Karpas-422 (cell line): ENCODE measurements at regions not wholly inside any gene's neighbourhood (a gene's known extent, or its start where the extent isn't known, plus 50 kb on each side); places are given as distances from the start of the nearest gene placed in this dataset.

Source experiments
- DNase-seq: peaks from one replicate; pipeline ENCODE4 v3.0.0-alpha.2; 2015
- H2AFZ ChIP-seq: fragments of 200-600 bp; sonication (generic); 2 replicates; pipeline ENCODE4 v1.6.1; 2014; ENCODE audit warnings: antibody characterized with exemption, low read length, mixed read lengths
- H3K27ac ChIP-seq: fragments of 200-600 bp; sonication (generic); 2 replicates; pipeline ENCODE4 v1.5.1; 2014; ENCODE audit warnings: mild to moderate bottlenecking, low read length, moderate library complexity
- H3K27me3 ChIP-seq: fragments of 200-600 bp; sonication (generic); 2 replicates; pipeline ENCODE4 v1.6.1; 2014; ENCODE audit warnings: low read length, mixed read lengths
- H3K36me3 ChIP-seq: fragments of 200-600 bp; sonication (generic); 2 replicates; pipeline ENCODE4 v1.6.1; 2014; ENCODE audit warnings: low read length, mixed read lengths; ENCODE audit not compliant: insufficient read depth
- H3K4me1 ChIP-seq: fragments of 200-600 bp; sonication (generic); 2 replicates; pipeline ENCODE4 v1.6.1; 2014; ENCODE audit warnings: mild to moderate bottlenecking, low read length, mixed read lengths
- H3K4me2 ChIP-seq: fragments of 200-600 bp; sonication (generic); 2 replicates; pipeline ENCODE4 v1.6.1; 2014; ENCODE audit warnings: low read length, low read depth, mild to moderate bottlenecking; ENCODE audit not compliant: poor library complexity, severe bottlenecking
- H3K4me3 ChIP-seq: fragments of 200-600 bp; sonication (generic); 2 replicates; pipeline ENCODE4 v1.5.1; 2014; ENCODE audit warnings: mild to moderate bottlenecking, antibody characterized with exemption, low read length, mixed read lengths
- H3K79me2 ChIP-seq: fragments of 200-600 bp; sonication (generic); 2 replicates; pipeline ENCODE4 v1.6.1; 2014; ENCODE audit warnings: mild to moderate bottlenecking, low read length, mixed read lengths
- H3K9ac ChIP-seq: fragments of 200-600 bp; sonication (generic); 2 replicates; pipeline ENCODE4 v1.6.0; 2014; ENCODE audit warnings: low read length
- H3K9me2 ChIP-seq: fragments of 200-600 bp; sonication (generic), shearing (Covaris generic); replicated peaks from 2 replicates; pipeline ENCODE4 v1.6.0; 2014; ENCODE audit warnings: mild to moderate bottlenecking, low read length, moderate library complexity; ENCODE audit not compliant: insufficient read depth
- H3K9me3 ChIP-seq: fragments of 300-700, 200-600 bp; sonication (generic); 2 replicates; pipeline ENCODE4 v1.6.1; 2014; ENCODE audit warnings: low read length, mixed read lengths
- H4K20me1 ChIP-seq: fragments of 200-600 bp; sonication (generic); 2 replicates; pipeline ENCODE4 v1.6.1; 2014; ENCODE audit warnings: mild to moderate bottlenecking, antibody characterized with exemption, low read length, low read depth; ENCODE audit not compliant: insufficient read depth

DNA sequence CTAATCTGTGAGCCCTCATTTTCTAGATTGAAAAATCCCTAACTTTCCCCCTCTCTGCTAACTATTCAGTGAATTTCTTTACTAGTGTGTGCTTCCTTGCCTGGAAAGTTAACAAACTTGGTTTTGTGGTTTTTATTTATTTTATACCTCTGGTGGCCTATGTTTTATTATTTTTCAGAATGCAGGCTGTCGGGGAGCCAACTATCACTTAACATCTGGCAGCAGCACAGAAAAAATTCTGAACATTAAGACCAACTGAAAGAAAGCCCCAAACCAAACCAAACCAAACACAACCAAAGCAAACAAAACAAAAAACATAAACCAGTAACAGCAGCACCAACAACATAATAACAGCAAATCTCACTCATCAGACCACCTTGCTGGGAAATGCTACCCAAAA is 109.0 kb upstream of the KL start:
- Histone ChIP-seq H2AFZ (no peak overlapping the region), H3K9me2 (no peaks in the 10 kb centered on the region), H3K79me2 (no peaks in the 10 kb centered on the region), H3K9ac (no peak overlapping the region), H3K4me3 (no peak overlapping the region), H4K20me1 (no peaks in the 10 kb centered on the region), H3K27me3 (no peaks in the 10 kb centered on the region), H3K4me2 (no peak overlapping the region), H3K4me1 (peaks cover 18% of the 10 kb centered on the region), H3K27ac (no peak overlapping the region), H3K36me3 (no peaks in the 10 kb centered on the region), H3K9me3 (no peaks in the 10 kb centered on the region)
- no peak for DNase-seq

DNA sequence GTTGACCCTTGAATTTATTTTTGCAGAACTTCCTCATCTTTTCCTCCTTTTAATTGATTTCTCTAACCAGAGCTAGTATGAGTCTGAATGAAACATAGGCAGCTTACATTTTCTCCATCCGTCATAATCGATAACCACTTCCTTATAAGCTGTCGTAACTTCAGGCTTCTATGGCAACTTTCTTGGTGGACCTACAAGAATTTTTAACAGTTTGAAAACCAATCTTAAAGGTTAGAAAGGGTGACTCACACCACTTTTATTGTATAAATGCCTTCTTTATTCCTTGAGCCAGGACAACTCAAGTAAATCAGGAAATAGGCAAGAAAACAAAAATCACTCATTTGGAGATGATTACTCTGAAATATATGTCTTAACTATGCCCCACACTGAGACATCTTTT is 105.7 kb upstream of the KL start:
- no peaks in the 10 kb centered on the region for H3K36me3 ChIP-seq
- no peak overlapping the region for H3K9ac ChIP-seq
- no peak overlapping the region for H3K4me3 ChIP-seq
- no peak for DNase-seq
- H2AFZ ChIP-seq, result no peak overlapping the region
- peaks cover 8% of the 10 kb centered on the region for H3K4me1 ChIP-seq
- no peaks in the 10 kb centered on the region for H3K9me2 ChIP-seq
- H3K9me3 ChIP-seq, result no peaks in the 10 kb centered on the region
- no peaks in the 10 kb centered on the region for H3K27me3 ChIP-seq
- H4K20me1 ChIP-seq, result no peaks in the 10 kb centered on the region
- H3K79me2 ChIP-seq, result no peaks in the 10 kb centered on the region
- no peak overlapping the region for H3K4me2 ChIP-seq
- no peak overlapping the region for H3K27ac ChIP-seq

DNA sequence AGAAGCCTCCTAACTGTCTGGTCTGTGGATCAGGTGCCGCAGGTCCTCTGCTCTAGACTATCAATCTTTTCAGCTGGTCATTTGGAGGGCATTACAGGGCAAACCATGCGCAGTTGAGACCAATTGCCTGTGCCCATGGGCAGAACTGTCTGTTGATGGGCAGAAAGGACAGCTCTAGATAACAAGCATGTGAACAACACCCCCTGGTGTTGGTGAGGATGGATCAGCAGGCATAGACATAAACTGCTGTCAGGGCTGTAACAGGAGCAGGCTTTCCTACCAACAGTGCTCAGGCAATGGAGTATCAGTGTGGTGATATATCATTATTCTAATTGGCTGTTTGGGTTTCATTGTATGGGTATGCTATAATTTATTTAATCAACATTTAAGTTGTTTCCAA is 104.7 kb upstream of the KL start:
- Histone ChIP-seq H3K4me2 (no peak overlapping the region), H3K9ac (no peak overlapping the region), H3K9me3 (no peaks in the 10 kb centered on the region), H3K79me2 (no peaks in the 10 kb centered on the region), H3K4me1 (no peaks in the 10 kb centered on the region), H3K36me3 (no peaks in the 10 kb centered on the region), H4K20me1 (no peaks in the 10 kb centered on the region), H2AFZ (no peak overlapping the region), H3K27ac (no peak overlapping the region), H3K27me3 (no peaks in the 10 kb centered on the region), H3K4me3 (no peak overlapping the region), H3K9me2 (no peaks in the 10 kb centered on the region)
- peak; percentile 76 for DNase-seq

DNA sequence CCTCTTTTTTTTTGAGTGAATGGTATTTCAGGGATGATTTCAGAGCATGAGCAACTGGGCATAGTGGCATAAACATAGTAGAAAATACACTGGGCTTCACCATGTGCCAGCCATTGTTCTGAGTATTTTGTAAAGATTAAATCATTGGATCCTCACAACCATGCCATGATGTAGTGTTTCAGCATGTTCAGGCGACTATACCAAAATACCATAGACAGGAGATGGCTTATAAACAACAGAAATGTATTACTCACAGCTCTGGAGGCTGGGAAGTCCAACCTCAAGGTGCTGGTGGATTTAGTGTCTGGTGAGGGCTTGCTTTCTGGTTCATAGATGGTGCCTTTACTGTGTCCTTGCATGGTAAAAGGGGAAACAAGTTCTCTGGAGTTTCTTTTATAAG is 101.5 kb upstream of the KL start:
- H3K9me2 ChIP-seq, result no peaks in the 10 kb centered on the region
- no peaks in the 10 kb centered on the region for H3K4me1 ChIP-seq
- H3K27ac ChIP-seq, result no peak overlapping the region
- H3K79me2 ChIP-seq, result no peaks in the 10 kb centered on the region
- H3K4me2 ChIP-seq, result no peak overlapping the region
- H2AFZ ChIP-seq, result no peak overlapping the region
- H3K9ac ChIP-seq, result no peak overlapping the region
- H3K4me3 ChIP-seq, result no peak overlapping the region
- no peak for DNase-seq
- H3K9me3 ChIP-seq, result no peaks in the 10 kb centered on the region
- H3K36me3 ChIP-seq, result no peaks in the 10 kb centered on the region
- no peaks in the 10 kb centered on the region for H3K27me3 ChIP-seq
- H4K20me1 ChIP-seq, result no peaks in the 10 kb centered on the region

DNA sequence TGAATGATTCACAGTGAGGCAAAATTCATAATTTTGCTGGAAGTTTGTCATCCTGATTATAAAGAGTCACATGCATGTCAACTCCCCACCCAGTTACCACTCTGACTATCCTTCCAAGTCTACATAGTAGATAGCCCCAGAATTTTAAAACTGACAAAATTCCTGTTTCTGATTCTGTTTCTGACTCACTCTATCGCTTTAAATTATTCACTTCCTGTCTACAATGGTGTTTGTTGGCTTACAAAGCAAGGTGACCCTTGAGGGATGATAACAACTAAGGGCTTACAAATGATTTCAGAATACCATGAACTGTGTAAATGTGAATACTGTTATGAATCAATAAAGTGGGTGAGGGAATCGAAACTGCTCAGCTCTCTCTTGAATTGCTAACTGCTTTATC is 98.7 kb upstream of the KL start:
- Histone ChIP-seq H3K4me2 (no peak overlapping the region), H4K20me1 (no peaks in the 10 kb centered on the region), H3K79me2 (no peaks in the 10 kb centered on the region), H3K36me3 (no peaks in the 10 kb centered on the region), H2AFZ (no peak overlapping the region), H3K9ac (no peak overlapping the region), H3K27ac (no peak overlapping the region), H3K4me3 (no peak overlapping the region), H3K9me2 (no peaks in the 10 kb centered on the region), H3K4me1 (no peaks in the 10 kb centered on the region), H3K27me3 (no peaks in the 10 kb centered on the region), H3K9me3 (no peaks in the 10 kb centered on the region)
- DNase-seq, result no peak

DNA sequence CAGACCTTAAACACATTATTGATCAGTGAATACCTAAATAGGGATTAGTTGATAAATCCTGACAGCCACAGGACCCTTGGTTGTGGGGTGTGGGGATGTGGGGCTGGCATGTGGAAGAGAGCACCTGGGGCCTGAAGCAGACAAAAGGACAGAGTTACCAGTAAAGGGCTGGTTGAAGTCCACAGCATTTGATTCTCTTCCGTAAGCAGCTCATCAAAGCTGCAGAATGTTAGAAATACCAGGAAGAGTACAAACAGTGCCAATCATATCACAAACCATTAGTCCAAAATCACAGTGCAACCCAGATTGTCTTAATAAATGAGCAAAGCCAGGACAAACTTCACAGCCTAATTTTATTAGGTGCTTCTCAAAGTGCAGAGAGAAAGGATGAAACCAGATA is 92.5 kb upstream of the KL start:
- Histone ChIP-seq H2AFZ (no peak overlapping the region), H3K27me3 (no peaks in the 10 kb centered on the region), H3K4me3 (no peak overlapping the region), H3K36me3 (no peaks in the 10 kb centered on the region), H4K20me1 (no peaks in the 10 kb centered on the region), H3K9me2 (no peaks in the 10 kb centered on the region), H3K9me3 (no peaks in the 10 kb centered on the region), H3K4me2 (no peak overlapping the region), H3K4me1 (no peaks in the 10 kb centered on the region), H3K27ac (no peak overlapping the region), H3K9ac (no peak overlapping the region), H3K79me2 (no peaks in the 10 kb centered on the region)
- DNase-seq, result no peak

DNA sequence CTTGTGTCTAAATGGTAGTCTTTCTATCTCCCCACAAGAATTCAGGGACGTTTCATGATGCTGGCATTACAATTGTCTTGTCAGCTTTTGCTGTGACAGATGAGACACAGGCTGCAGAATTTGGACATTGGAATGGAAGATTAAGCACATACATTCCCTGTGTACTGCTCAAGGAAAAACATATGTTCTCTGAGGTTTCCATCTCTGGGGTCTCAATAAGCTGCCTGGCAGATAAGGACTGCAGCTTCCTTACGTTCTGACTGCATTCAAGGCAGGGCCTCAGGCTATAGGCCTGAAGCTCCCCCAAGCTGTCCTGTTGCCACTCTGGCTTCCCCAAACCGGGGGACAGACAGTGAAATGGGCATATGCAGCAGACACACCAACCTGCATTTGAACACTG is 91.3 kb upstream of the KL start:
- H3K9me3 ChIP-seq, result no peaks in the 10 kb centered on the region
- H3K9me2 ChIP-seq, result no peaks in the 10 kb centered on the region
- H4K20me1 ChIP-seq, result no peaks in the 10 kb centered on the region
- H3K36me3 ChIP-seq, result no peaks in the 10 kb centered on the region
- no peak overlapping the region for H3K4me2 ChIP-seq
- H3K27me3 ChIP-seq, result no peaks in the 10 kb centered on the region
- no peak overlapping the region for H3K9ac ChIP-seq
- no peak overlapping the region for H3K27ac ChIP-seq
- no peaks in the 10 kb centered on the region for H3K4me1 ChIP-seq
- no peaks in the 10 kb centered on the region for H3K79me2 ChIP-seq
- no peak overlapping the region for H2AFZ ChIP-seq
- DNase-seq, result no peak
- H3K4me3 ChIP-seq, result no peak overlapping the region

DNA sequence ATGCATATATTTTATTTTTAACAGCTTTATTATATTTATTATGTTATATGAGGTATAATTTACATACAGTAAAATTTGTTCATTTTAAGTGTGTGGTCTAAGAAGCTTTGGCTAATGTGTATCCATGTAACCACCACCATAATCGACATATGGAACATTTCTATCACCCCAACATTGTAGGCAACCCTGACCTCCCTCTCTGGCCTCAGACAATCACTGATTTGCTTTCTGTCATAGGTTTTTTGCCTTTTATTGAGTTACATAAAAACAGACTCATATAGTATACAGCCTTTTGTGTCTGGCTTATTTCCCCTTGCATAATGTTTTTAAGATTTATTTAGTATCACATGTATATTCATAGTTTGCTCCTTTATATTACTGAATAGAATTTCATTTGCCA is 90.7 kb upstream of the KL start:
- H3K9ac ChIP-seq, result no peak overlapping the region
- H3K27me3 ChIP-seq, result no peaks in the 10 kb centered on the region
- H3K4me3 ChIP-seq, result no peak overlapping the region
- H3K4me2 ChIP-seq, result no peak overlapping the region
- H3K4me1 ChIP-seq, result no peaks in the 10 kb centered on the region
- H3K9me2 ChIP-seq, result no peaks in the 10 kb centered on the region
- H3K27ac ChIP-seq, result no peak overlapping the region
- no peaks in the 10 kb centered on the region for H3K79me2 ChIP-seq
- no peaks in the 10 kb centered on the region for H4K20me1 ChIP-seq
- no peak overlapping the region for H2AFZ ChIP-seq
- H3K36me3 ChIP-seq, result no peaks in the 10 kb centered on the region
- no peak for DNase-seq
- H3K9me3 ChIP-seq, result no peaks in the 10 kb centered on the region

DNA sequence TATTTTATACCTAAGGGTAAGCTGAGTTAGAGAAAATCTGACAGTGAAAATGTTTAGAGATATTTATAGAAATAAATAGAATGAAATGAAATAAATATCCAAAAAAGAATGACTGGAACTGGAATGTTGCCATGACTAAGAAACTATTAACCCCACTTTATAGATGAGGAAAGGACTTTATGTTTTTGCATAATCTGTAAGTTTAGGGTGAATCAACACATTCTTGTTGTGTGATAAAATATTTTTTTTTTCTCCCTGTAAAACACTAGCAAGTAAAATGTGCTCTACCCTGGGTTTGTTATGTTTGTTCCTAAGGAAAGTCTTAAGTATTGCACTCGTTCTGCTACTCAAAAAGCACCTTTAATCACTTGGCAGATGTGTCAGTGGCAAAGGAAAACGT is 83.8 kb upstream of the KL start:
- Histone ChIP-seq H3K9ac (no peak overlapping the region), H3K4me1 (no peaks in the 10 kb centered on the region), H3K9me3 (no peaks in the 10 kb centered on the region), H3K79me2 (no peaks in the 10 kb centered on the region), H3K4me3 (no peak overlapping the region), H4K20me1 (no peaks in the 10 kb centered on the region), H3K27ac (no peak overlapping the region), H2AFZ (no peak overlapping the region), H3K27me3 (no peaks in the 10 kb centered on the region), H3K9me2 (no peaks in the 10 kb centered on the region), H3K4me2 (no peak overlapping the region), H3K36me3 (no peaks in the 10 kb centered on the region)
- DNase-seq, result no peak
